ENCODE measurements at regions not wholly inside any gene's neighbourhood (a gene's known extent, or its start where the extent isn't known, plus 50 kb on each side); places are given as distances from the start of the nearest gene placed in this dataset.
A peak's percentile ranks its signal among the peaks of the same experiment; 100 is the strongest.

- DNase-seq = no peak
These were observed 505.0 kb downstream of the BMP2 start for GRCh38 chr20:7272512-7272911.

DNA sequence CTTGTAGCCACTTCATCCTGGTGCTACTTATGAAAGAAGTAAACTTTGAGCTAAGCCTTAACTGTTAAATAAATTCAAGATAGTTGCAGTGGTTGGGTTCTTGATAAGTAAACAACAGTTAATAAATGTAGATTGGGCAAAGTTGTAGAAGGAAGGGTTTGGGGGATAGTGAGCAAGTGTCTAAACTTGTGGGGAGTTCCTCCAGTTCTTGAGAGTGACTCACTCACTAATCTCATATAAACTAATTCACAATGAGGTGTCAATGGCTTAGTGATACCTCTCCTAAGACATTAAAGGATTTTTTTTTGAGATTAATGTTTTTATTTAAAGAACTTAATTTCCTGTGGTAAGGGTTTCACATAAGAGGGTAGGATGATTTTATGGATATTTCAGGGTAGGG, 507.4 kb downstream of the BMP2 start:
- no peak for DNase-seq

DNA sequence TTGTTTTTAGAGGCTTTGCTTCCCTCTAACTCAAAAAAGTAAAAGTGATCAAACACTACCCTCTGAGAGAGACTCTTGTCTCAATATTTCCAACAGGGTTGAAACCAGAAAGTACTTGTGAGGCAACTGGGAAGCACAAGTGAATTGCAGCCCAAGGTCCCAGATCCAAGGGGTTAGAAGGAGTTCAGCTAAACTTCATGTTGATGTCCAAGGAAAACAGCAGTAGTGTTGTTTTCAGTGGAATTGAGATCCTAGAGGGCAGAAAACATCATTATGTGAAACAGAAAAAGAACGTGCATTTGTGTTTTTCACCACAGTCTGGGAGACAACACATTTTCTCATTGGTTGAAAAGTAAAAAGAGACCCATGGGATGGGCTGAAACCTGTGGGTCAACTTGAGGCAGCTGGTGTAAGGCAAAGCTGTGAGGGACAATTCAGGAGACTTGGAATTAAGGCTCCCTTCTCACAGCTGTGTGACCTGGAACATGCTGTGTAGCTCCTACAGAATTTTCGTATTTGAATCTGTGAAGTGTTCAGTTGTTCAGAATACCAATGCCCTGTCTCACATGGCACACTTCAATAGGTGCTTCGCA, 508.3 kb downstream of the BMP2 start:
- DNase-seq = no peak

DNA sequence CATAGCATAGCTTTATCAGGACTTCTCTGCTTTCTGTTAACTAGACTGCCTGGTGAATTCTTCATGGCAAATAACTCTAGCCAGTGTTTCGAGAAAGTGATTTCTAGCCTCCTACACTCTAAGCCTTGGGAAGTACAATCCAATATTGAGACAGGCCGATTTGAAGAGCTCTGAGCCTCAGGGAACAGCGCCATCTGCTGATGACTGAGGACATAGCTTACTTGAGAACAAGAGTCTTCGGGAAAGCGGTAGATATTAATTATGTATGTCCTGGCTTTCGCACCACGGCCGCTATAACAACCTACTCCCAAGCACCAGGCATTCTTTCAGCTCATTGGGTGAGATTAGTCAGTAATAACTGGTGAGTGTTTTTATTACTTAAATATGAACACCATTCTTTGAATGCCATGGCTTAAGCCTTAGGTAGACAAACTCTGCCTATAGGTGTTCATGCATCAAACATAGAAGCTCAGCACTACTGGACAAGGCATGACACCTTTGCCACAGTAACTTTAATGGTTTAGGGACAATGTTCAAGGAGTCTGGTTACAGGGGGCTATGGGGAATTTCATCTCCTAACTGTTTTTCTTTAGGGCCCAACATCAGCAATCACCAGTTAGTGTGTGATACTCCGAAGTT, 518.6 kb downstream of the BMP2 start:
- DNase-seq = peak; percentile 82

DNA sequence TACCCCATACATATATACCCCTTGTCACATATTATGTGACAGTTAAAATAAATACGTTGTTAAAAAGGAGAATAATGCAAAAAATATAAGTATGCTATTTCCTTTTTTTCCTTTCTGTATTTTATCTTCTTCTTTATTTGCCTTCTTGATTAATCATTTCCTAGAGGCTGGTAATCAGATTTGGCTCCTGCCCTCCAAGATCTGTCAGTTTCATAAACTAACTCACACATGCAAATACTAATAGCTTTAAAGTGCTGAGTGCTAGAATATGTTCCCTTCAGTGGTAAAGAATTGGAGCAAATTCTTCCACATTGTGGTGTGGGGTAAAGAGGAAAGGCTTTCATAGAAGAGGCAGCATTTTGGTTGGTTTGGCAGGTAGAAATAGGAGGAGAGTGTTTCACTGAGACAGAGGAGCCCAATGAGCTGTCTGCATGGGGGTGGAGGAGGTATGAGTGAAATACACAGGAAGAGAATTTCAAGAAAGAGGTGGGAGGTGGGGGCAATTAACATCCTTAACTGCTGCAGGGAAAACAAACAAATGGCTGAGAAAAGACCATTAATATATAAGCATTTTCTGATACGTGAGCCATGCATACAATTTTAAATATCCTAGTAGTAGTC, 523.9 kb downstream of the BMP2 start:
- DNase-seq = no peak

DNA sequence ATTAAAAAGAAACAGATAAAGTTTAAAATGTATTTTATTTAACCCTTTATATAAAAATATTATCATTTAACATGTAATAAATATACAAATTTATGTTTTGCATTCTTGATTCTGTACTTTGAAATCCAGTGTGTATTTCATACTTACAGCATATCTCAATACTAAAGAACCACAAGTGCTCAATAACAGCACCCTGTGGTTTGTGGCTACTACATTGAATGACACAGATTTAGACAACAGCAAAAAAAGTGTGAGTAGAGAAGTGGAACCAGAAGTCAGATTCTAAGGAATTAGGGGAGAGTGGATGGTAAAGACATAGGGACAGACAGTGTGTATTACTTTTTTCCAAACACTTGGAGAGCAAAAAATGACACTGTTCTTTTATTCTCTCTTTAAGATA, 524.5 kb downstream of the BMP2 start:
- DNase-seq = no peak

- no peak for DNase-seq
These were observed 527.4 kb downstream of the BMP2 start for GRCh38 chr20:7294816-7295360.

GRCh38 chr20:7301807-7302206, 534.3 kb downstream of the BMP2 start:
- DNase-seq = no peak

- DNase-seq = no peak
These were observed 534.8 kb downstream of the BMP2 start for GRCh38 chr20:7302250-7302649.

DNA sequence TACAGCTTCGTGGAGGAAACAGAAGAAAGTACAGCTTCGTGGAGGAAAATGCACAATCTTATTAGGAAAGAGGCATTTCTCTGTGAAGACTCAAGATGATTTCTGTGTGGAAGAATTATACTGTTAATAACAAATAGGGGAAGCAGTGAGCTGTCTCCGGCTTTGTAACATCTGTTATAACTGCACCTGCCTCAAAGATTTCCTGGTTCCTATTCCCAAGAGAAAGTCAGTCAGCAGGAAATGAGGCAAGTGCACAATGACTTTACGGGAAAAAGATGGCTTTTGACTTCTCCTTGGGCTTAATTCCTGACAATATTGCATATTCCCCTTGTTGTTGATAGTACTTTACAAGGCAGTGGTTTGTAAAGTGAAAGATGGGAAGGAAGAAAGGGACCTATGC, 538.5 kb downstream of the BMP2 start:
- DNase-seq = no peak

- DNase-seq = no peak
These were observed 540.7 kb downstream of the BMP2 start for GRCh38 chr20:7308163-7308562.

DNA sequence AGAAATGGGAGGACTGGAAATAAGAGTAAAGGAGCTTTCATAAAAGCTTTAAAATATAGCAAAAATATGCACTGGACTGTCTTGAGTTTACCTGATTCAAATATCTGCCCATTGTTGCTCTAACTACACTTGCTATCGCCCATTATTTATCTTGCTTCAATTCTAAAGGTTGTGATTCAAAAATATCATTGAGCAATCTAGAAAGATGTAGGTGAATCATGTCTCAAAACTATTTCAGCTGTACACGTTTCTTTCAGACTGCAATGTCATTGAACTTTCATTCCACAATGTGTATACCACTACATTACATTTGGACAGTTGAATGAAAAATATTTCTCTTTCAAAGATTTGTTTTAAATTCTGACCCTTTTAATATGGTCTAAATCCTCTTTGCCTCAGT, 545.6 kb downstream of the BMP2 start:
- no peak for DNase-seq

DNA sequence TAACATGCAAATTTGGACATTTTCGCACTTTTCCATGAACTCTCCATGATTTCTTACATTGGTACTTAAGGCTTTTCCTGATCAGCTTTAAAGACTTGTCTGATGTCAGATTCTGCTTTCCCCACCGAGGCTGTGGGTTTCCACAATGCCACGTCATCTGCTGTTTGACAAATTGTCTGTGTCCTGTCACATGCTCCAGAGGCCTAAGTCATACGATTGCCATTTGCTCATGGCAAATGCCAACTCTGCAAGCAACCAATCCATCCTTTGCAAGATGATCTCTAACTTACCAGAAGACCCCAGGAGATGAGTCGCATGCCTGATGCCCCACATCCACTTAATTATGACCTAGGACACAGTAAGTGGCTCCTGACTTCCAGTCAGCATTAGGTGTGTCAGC, 556.5 kb downstream of the BMP2 start:
- DNase-seq = no peak

GRCh38 chr20:7327810-7328209, 560.3 kb downstream of the BMP2 start:
- DNase-seq = no peak

- DNase-seq = no peak
These were observed 563.4 kb downstream of the BMP2 start for GRCh38 chr20:7330850-7331249.

DNA sequence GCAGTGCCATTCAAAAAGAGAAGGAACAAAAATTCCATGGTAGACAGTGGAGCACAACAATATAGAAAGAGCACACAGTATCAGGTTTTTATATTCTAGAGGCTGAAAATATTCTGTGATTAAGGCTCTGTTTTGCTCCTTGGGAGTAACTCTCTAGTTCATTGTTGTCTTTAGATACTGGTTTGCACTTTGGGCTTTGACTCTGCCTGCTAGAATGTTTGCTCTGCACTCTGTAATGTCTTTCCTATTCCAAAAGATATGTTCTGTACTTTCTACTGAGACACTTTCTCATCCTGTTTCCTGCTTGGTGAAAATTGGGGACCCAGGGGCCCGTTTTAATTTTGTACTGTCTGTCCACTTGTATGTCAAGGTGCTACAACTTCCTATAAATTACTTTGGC, 564.7 kb downstream of the BMP2 start:
- DNase-seq = no peak

GRCh38 chr20:7333841-7334240, 566.4 kb downstream of the BMP2 start:
- no peak for DNase-seq

DNA sequence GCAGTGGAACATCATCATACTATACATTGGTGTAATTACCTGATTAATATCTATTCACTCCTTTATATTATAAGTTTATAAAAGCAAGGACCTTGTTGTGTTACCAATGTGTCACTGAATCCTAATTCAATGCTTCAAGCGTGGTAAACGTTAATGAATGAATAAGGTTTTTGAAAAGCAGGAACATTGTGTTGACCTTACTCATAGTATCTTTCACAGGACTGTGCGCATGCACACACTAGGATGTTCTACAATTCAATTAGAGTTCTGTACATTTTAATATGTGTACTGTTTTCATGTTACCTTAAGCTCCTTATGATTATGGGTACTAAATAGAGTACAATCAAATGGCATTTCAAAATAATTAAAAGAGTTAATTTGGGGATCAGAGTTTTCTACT, 578.5 kb downstream of the BMP2 start:
- DNase-seq = no peak

GRCh38 chr20:7346562-7346961, 579.1 kb downstream of the BMP2 start:
- no peak for DNase-seq

- no peak for DNase-seq
These were observed 579.9 kb downstream of the BMP2 start for GRCh38 chr20:7347409-7347808.

- DNase-seq = no peak
These were observed 580.8 kb downstream of the BMP2 start for GRCh38 chr20:7348253-7348652.

GRCh38 chr20:7352165-7352564, 584.7 kb downstream of the BMP2 start:
- DNase-seq = no peak

GRCh38 chr20:7355051-7355450, 585.2 kb downstream of the HAO1 start:
- DNase-seq = no peak

GRCh38 chr20:7358670-7359069, 581.6 kb downstream of the HAO1 start:
- no peak for DNase-seq

- no peak for DNase-seq
These were observed 580.5 kb downstream of the HAO1 start for GRCh38 chr20:7359739-7360138.

Measured in hematopoietic multipotent progenitor cell treated with erythropoietin and hydrocortisone succinate and interleukin-3 and kit ligand, for 6 days (in vitro differentiated cells).